KBM-7 (cell line): ENCODE measurements at regions not wholly inside any gene's neighbourhood (a gene's known extent, or its start where the extent isn't known, plus 50 kb on each side); places are given as distances from the start of the nearest gene placed in this dataset.
A peak's percentile ranks its signal among the peaks of the same experiment; 100 is the strongest.
"Not testable (repeated sequence)": the region's sequence is repeated elsewhere in the genome, so short reads cannot be mapped to it uniquely, and the experiment has no call there.

Experiments
- DNase-seq: peaks from one replicate; pipeline ENCODE4 v3.0.0-alpha.2; 2015
- in situ Hi-C: fragments of 300-500 bp; cut with MboI; formaldehyde crosslinking; loops from 2 replicates; pipeline ENCODE4 v1.14.3; 2020; ENCODE audit warnings: low sequenced_read_pairs, low pct_unique_long_range_greater_than_20kb, mixed read lengths

- no peak for DNase-seq
- in situ Hi-C loops: no loop called here
Measured at GRCh38 chr12:112607427-112607826, 184.1 kb upstream of the RPH3A start.

- in situ Hi-C loops: no loop called here
- no peak for DNase-seq
Measured at GRCh38 chr12:112611908-112612307, 179.6 kb upstream of the RPH3A start.

- DNase-seq: no peak
- in situ Hi-C loops: no loop called here
Measured at GRCh38 chr12:112615196-112615595, 176.4 kb upstream of the RPH3A start.

- DNase-seq: no peak
- in situ Hi-C loops: no loop called here
Measured at GRCh38 chr12:112616469-112617152, 174.9 kb upstream of the RPH3A start.

GRCh38 chr12:112617153-112617505, 174.4 kb upstream of the RPH3A start:
- DNase-seq: no peak
- in situ Hi-C loops: no loop called here

- DNase-seq: peak; percentile 11
- in situ Hi-C loops: no loop called here
Measured at GRCh38 chr12:112627851-112628250, 163.7 kb upstream of the RPH3A start.

GRCh38 chr12:112631974-112632373, 159.6 kb upstream of the RPH3A start:
- in situ Hi-C loops, DNase-seq: not testable (repeated sequence)

GRCh38 chr12:112635036-112635435, 156.5 kb upstream of the RPH3A start:
- DNase-seq: no peak
- in situ Hi-C loops: no loop called here

GRCh38 chr12:112638420-112638819, 153.1 kb upstream of the RPH3A start:
- no peak for DNase-seq
- in situ Hi-C loops: no loop called here

GRCh38 chr12:112645586-112645985, 146.0 kb upstream of the RPH3A start:
- DNase-seq: no peak
- in situ Hi-C loops: no loop called here

GRCh38 chr12:112656141-112656540, 135.4 kb upstream of the RPH3A start:
- in situ Hi-C loops: no loop called here
- no peak for DNase-seq

GRCh38 chr12:112664569-112664968, 127.0 kb upstream of the RPH3A start:
- peak; percentile 14 for DNase-seq
- in situ Hi-C loops: no loop called here

GRCh38 chr12:112665958-112666357, 125.6 kb upstream of the RPH3A start:
- no peak for DNase-seq
- in situ Hi-C loops: no loop called here

GRCh38 chr12:112671564-112671963, 120.0 kb upstream of the RPH3A start:
- in situ Hi-C loops: no loop called here
- no peak for DNase-seq

GRCh38 chr12:112674539-112674938, 117.0 kb upstream of the RPH3A start:
- in situ Hi-C loops: no loop called here
- no peak for DNase-seq

GRCh38 chr12:112676507-112676906, 115.0 kb upstream of the RPH3A start:
- in situ Hi-C loops: no loop called here
- no peak for DNase-seq

GRCh38 chr12:112677050-112677765, 114.3 kb upstream of the RPH3A start:
- in situ Hi-C loops: no loop called here
- no peak for DNase-seq

- no peak for DNase-seq
- in situ Hi-C loops: no loop called here
Measured at GRCh38 chr12:112680993-112681392, 110.6 kb upstream of the RPH3A start.

- in situ Hi-C loops: no loop called here
- DNase-seq: no peak
Measured at GRCh38 chr12:112682586-112682985, 109.0 kb upstream of the RPH3A start.

GRCh38 chr12:112684742-112685141, 106.8 kb upstream of the RPH3A start:
- no peak for DNase-seq
- in situ Hi-C loops: no loop called here

GRCh38 chr12:112685321-112685720, 106.2 kb upstream of the RPH3A start:
- in situ Hi-C loops: no loop called here
- no peak for DNase-seq
